ENCODE measurements at regions not wholly inside any gene's neighbourhood (a gene's known extent, or its start where the extent isn't known, plus 50 kb on each side); places are given as distances from the start of the nearest gene placed in this dataset.

- no CpG with 5 or more reads among the region's 16 CpGs for WGBS (ENCODE audit: insufficient coverage, insufficient read length)
- Histone ChIP-seq H3K4me1 (ENCODE audit: control insufficient read depth, insufficient read depth, low read length) (no peaks in the 10 kb centered on the region; the same call in 1 of the 2 replicates), H3K9me3 (ENCODE audit: control insufficient read depth, insufficient read depth, low read length) (no peaks in the 10 kb centered on the region), H3K36me3 (ENCODE audit: control insufficient read depth, insufficient read depth, low read length) (no peaks in the 10 kb centered on the region), H3K27me3 (ENCODE audit: control insufficient read depth, insufficient read depth, low read length) (no peaks in the 10 kb centered on the region), H3K4me3 (ENCODE audit: low read length) (no peak overlapping the region), H3K27ac (ENCODE audit: low read length) (no peak overlapping the region)
- DNase-seq (ENCODE audit: low read depth, low spot score): no peak
These were observed 133.0 kb upstream of the PPP1R26 start for GRCh38 chr9:135346438-135347050.

GRCh38 chr9:135347461-135347860, 132.1 kb upstream of the PPP1R26 start:
- H3K27me3 ChIP-seq (ENCODE audit: control insufficient read depth, insufficient read depth, low read length): no peaks in the 10 kb centered on the region
- no peak overlapping the region for H3K4me3 ChIP-seq (ENCODE audit: low read length)
- DNase-seq (ENCODE audit: low read depth, low spot score): no peak
- H3K9me3 ChIP-seq (ENCODE audit: control insufficient read depth, insufficient read depth, low read length): no peaks in the 10 kb centered on the region
- no peak overlapping the region for H3K27ac ChIP-seq (ENCODE audit: low read length)
- no peaks in the 10 kb centered on the region for H3K36me3 ChIP-seq (ENCODE audit: control insufficient read depth, insufficient read depth, low read length)
- no peaks in the 10 kb centered on the region; the same call in 1 of the 2 replicates for H3K4me1 ChIP-seq (ENCODE audit: control insufficient read depth, insufficient read depth, low read length)
- no CpG with 5 or more reads among the region's 14 CpGs for WGBS (ENCODE audit: insufficient coverage, insufficient read length)

- no CpG with 5 or more reads among the region's 23 CpGs for WGBS (ENCODE audit: insufficient coverage, insufficient read length)
- Histone ChIP-seq H3K27me3 (ENCODE audit: control insufficient read depth, insufficient read depth, low read length) (no peaks in the 10 kb centered on the region), H3K4me1 (ENCODE audit: control insufficient read depth, insufficient read depth, low read length) (no peaks in the 10 kb centered on the region), H3K36me3 (ENCODE audit: control insufficient read depth, insufficient read depth, low read length) (no peaks in the 10 kb centered on the region), H3K27ac (ENCODE audit: low read length) (no peak overlapping the region), H3K9me3 (ENCODE audit: control insufficient read depth, insufficient read depth, low read length) (no peaks in the 10 kb centered on the region), H3K4me3 (ENCODE audit: low read length) (no peak overlapping the region)
- DNase-seq (ENCODE audit: low read depth, low spot score): no peak
These were observed 131.3 kb upstream of the PPP1R26 start for GRCh38 chr9:135348076-135348787.

- Histone ChIP-seq H3K36me3 (ENCODE audit: control insufficient read depth, insufficient read depth, low read length) (no peaks in the 10 kb centered on the region), H3K27me3 (ENCODE audit: control insufficient read depth, insufficient read depth, low read length) (no peaks in the 10 kb centered on the region), H3K4me1 (ENCODE audit: control insufficient read depth, insufficient read depth, low read length) (no peaks in the 10 kb centered on the region), H3K9me3 (ENCODE audit: control insufficient read depth, insufficient read depth, low read length) (no peaks in the 10 kb centered on the region), H3K27ac (ENCODE audit: low read length) (no peak overlapping the region), H3K4me3 (ENCODE audit: low read length) (no peak overlapping the region)
- WGBS (ENCODE audit: insufficient coverage, insufficient read length): no CpG with 5 or more reads among the region's 9 CpGs
- DNase-seq (ENCODE audit: low read depth, low spot score): no peak
These were observed 130.8 kb upstream of the PPP1R26 start for GRCh38 chr9:135348788-135349150.

- Histone ChIP-seq H3K27ac (ENCODE audit: low read length) (no peak overlapping the region), H3K4me1 (ENCODE audit: control insufficient read depth, insufficient read depth, low read length) (no peaks in the 10 kb centered on the region), H3K4me3 (ENCODE audit: low read length) (no peak overlapping the region), H3K36me3 (ENCODE audit: control insufficient read depth, insufficient read depth, low read length) (no peaks in the 10 kb centered on the region), H3K27me3 (ENCODE audit: control insufficient read depth, insufficient read depth, low read length) (no peaks in the 10 kb centered on the region), H3K9me3 (ENCODE audit: control insufficient read depth, insufficient read depth, low read length) (no peaks in the 10 kb centered on the region)
- no peak for DNase-seq (ENCODE audit: low read depth, low spot score)
- WGBS (ENCODE audit: insufficient coverage, insufficient read length): no CpG with 5 or more reads among the region's 22 CpGs
These were observed 130.2 kb upstream of the PPP1R26 start for GRCh38 chr9:135349212-135350002.

- no peaks in the 10 kb centered on the region for H3K27me3 ChIP-seq (ENCODE audit: control insufficient read depth, insufficient read depth, low read length)
- H3K4me3 ChIP-seq (ENCODE audit: low read length): no peak overlapping the region
- H3K27ac ChIP-seq (ENCODE audit: low read length): no peak overlapping the region
- H3K4me1 ChIP-seq (ENCODE audit: control insufficient read depth, insufficient read depth, low read length): no peaks in the 10 kb centered on the region
- H3K9me3 ChIP-seq (ENCODE audit: control insufficient read depth, insufficient read depth, low read length): no peaks in the 10 kb centered on the region
- WGBS (ENCODE audit: insufficient coverage, insufficient read length): no CpG with 5 or more reads among the region's 12 CpGs
- DNase-seq (ENCODE audit: low read depth, low spot score): no peak
- H3K36me3 ChIP-seq (ENCODE audit: control insufficient read depth, insufficient read depth, low read length): no peaks in the 10 kb centered on the region
These were observed 129.6 kb upstream of the PPP1R26 start for GRCh38 chr9:135350003-135350315.

- Histone ChIP-seq H3K27me3 (ENCODE audit: control insufficient read depth, insufficient read depth, low read length) (no peaks in the 10 kb centered on the region), H3K27ac (ENCODE audit: low read length) (no peak overlapping the region), H3K4me1 (ENCODE audit: control insufficient read depth, insufficient read depth, low read length) (no peaks in the 10 kb centered on the region), H3K36me3 (ENCODE audit: control insufficient read depth, insufficient read depth, low read length) (no peaks in the 10 kb centered on the region), H3K4me3 (ENCODE audit: low read length) (no peak overlapping the region), H3K9me3 (ENCODE audit: control insufficient read depth, insufficient read depth, low read length) (no peaks in the 10 kb centered on the region)
- DNase-seq (ENCODE audit: low read depth, low spot score): no peak
- no CpG with 5 or more reads among the region's 14 CpGs for WGBS (ENCODE audit: insufficient coverage, insufficient read length)
These were observed 125.6 kb upstream of the PPP1R26 start for GRCh38 chr9:135353935-135354334.

GRCh38 chr9:135355521-135356011, 124.0 kb upstream of the PPP1R26 start:
- DNase-seq (ENCODE audit: low read depth, low spot score): no peak
- Histone ChIP-seq H3K27me3 (ENCODE audit: control insufficient read depth, insufficient read depth, low read length) (no peaks in the 10 kb centered on the region), H3K4me1 (ENCODE audit: control insufficient read depth, insufficient read depth, low read length) (no peaks in the 10 kb centered on the region), H3K27ac (ENCODE audit: low read length) (no peak overlapping the region), H3K9me3 (ENCODE audit: control insufficient read depth, insufficient read depth, low read length) (no peaks in the 10 kb centered on the region), H3K36me3 (ENCODE audit: control insufficient read depth, insufficient read depth, low read length) (no peaks in the 10 kb centered on the region), H3K4me3 (ENCODE audit: low read length) (no peak overlapping the region)
- no CpG with 5 or more reads among the region's 19 CpGs for WGBS (ENCODE audit: insufficient coverage, insufficient read length)

- no peaks in the 10 kb centered on the region for H3K4me1 ChIP-seq (ENCODE audit: control insufficient read depth, insufficient read depth, low read length)
- no peak overlapping the region for H3K4me3 ChIP-seq (ENCODE audit: low read length)
- H3K27ac ChIP-seq (ENCODE audit: low read length): no peak overlapping the region
- no peaks in the 10 kb centered on the region for H3K9me3 ChIP-seq (ENCODE audit: control insufficient read depth, insufficient read depth, low read length)
- no peaks in the 10 kb centered on the region for H3K27me3 ChIP-seq (ENCODE audit: control insufficient read depth, insufficient read depth, low read length)
- no CpG with 5 or more reads among the region's 26 CpGs for WGBS (ENCODE audit: insufficient coverage, insufficient read length)
- no peak for DNase-seq (ENCODE audit: low read depth, low spot score)
- H3K36me3 ChIP-seq (ENCODE audit: control insufficient read depth, insufficient read depth, low read length): no peaks in the 10 kb centered on the region
These were observed 123.6 kb upstream of the PPP1R26 start for GRCh38 chr9:135356021-135356420.

GRCh38 chr9:135356796-135357195, 122.8 kb upstream of the PPP1R26 start:
- Histone ChIP-seq H3K4me3 (ENCODE audit: low read length) (no peak overlapping the region), H3K27me3 (ENCODE audit: control insufficient read depth, insufficient read depth, low read length) (no peaks in the 10 kb centered on the region), H3K9me3 (ENCODE audit: control insufficient read depth, insufficient read depth, low read length) (no peaks in the 10 kb centered on the region), H3K36me3 (ENCODE audit: control insufficient read depth, insufficient read depth, low read length) (no peaks in the 10 kb centered on the region), H3K4me1 (ENCODE audit: control insufficient read depth, insufficient read depth, low read length) (no peaks in the 10 kb centered on the region), H3K27ac (ENCODE audit: low read length) (no peak overlapping the region)
- WGBS (ENCODE audit: insufficient coverage, insufficient read length): no CpG with 5 or more reads among the region's 5 CpGs
- no peak for DNase-seq (ENCODE audit: low read depth, low spot score)

Data from iPS DF 6.9 (cell line).